GM23338 (cell line): ENCODE measurements at regions not wholly inside any gene's neighbourhood (a gene's known extent, or its start where the extent isn't known, plus 50 kb on each side); places are given as distances from the start of the nearest gene placed in this dataset.

ENCODE experiments used
- ATAC-seq: fragments of 200-7000 bp; cut with Tn5 transposase; 3 replicates; pipeline ENCODE4 v1.9.1; 2020
- DNase-seq: peaks from one replicate; pipeline ENCODE4 v3.0.0-alpha.2; 2015; ENCODE audit warnings: low spot score
- H2AFZ ChIP-seq: fragments of 200-600 bp; sonication (generic); 2 replicates; pipeline ENCODE4 v1.8.0; 2016; ENCODE audit warnings: antibody characterized with exemption, mild to moderate bottlenecking, moderate library complexity
- H3F3A ChIP-seq: fragments of 200-600 bp; sonication (generic); replicated peaks from 2 replicates; pipeline ENCODE4 v1.8.0; 2017; ENCODE audit warnings: antibody characterized with exemption, mixed run types, low read depth
- H3K27ac ChIP-seq: fragments of 200-600 bp; sonication (generic); 2 replicates; pipeline ENCODE4 v1.6.1; 2016; ENCODE audit warnings: low read depth
- H3K27me3 ChIP-seq: fragments of 200-600 bp; sonication (generic); 2 replicates; pipeline ENCODE4 v1.8.0; 2016; ENCODE audit warnings: mild to moderate bottlenecking, mixed run types, moderate library complexity; ENCODE audit not compliant: insufficient read depth
- H3K36me3 ChIP-seq: fragments of 200-600 bp; sonication (generic); 2 replicates; pipeline ENCODE4 v1.8.0; 2016; ENCODE audit warnings: mild to moderate bottlenecking; ENCODE audit not compliant: insufficient read depth
- H3K4me1 ChIP-seq: fragments of 200-600 bp; sonication (generic); 2 replicates; pipeline ENCODE4 v1.8.0; 2016; ENCODE audit warnings: mild to moderate bottlenecking, moderate library complexity; ENCODE audit not compliant: insufficient read depth
- H3K4me2 ChIP-seq: fragments of 200-600 bp; sonication (generic); 2 replicates; pipeline ENCODE4 v1.7.1; 2017; ENCODE audit warnings: mixed run types
- H3K4me3 ChIP-seq: fragments of 200-600 bp; sonication (generic); 2 replicates; pipeline ENCODE4 v1.6.1; 2016; ENCODE audit warnings: mixed run types
- H3K79me2 ChIP-seq: fragments of 200-600 bp; sonication (generic); replicated peaks from 2 replicates; pipeline ENCODE4 v1.8.0; 2017; ENCODE audit warnings: mild to moderate bottlenecking; ENCODE audit not compliant: insufficient read depth
- H3K9me2 ChIP-seq: fragments of 200-600 bp; sonication (generic); 2 replicates; pipeline ENCODE4 v1.8.0; 2017; ENCODE audit not compliant: insufficient read depth
- H4K20me1 ChIP-seq: fragments of 200-600 bp; sonication (generic); replicated peaks from 2 replicates; pipeline ENCODE4 v1.8.0; 2017; ENCODE audit warnings: mild to moderate bottlenecking; ENCODE audit not compliant: insufficient read depth
- H3K27ac Mint-ChIP-seq: 2 replicates; pipeline ENCODE4 v1.8.0; 2020; ENCODE audit warnings: inconsistent platforms, mild to moderate bottlenecking, moderate library complexity, mixed read lengths
- H3K27me3 Mint-ChIP-seq: 3 replicates; pipeline ENCODE4 v1.8.0; 2022; ENCODE audit warnings: low read depth, mild to moderate bottlenecking, moderate library complexity, mixed read lengths, inconsistent platforms; ENCODE audit not compliant: insufficient read depth, poor library complexity
- H3K36me3 Mint-ChIP-seq: 3 replicates; pipeline ENCODE4 v1.8.0; 2021; ENCODE audit warnings: low read depth, mild to moderate bottlenecking, inconsistent platforms, moderate library complexity, mixed read lengths
- H3K4me1 Mint-ChIP-seq: 3 replicates; pipeline ENCODE4 v1.8.0; 2020; ENCODE audit warnings: mild to moderate bottlenecking, inconsistent platforms, mixed read lengths
- H3K4me3 Mint-ChIP-seq: 3 replicates; pipeline ENCODE4 v1.8.0; 2021; ENCODE audit warnings: moderate library complexity, mild to moderate bottlenecking, inconsistent platforms, mixed read lengths
- H3K9me3 Mint-ChIP-seq: 3 replicates; pipeline ENCODE4 v1.8.0; 2020; ENCODE audit warnings: moderate library complexity, mild to moderate bottlenecking, inconsistent platforms, mixed read lengths
- CREB1 ChIP-seq: fragments of 250-450 bp; sonication (Bioruptor Pico); IDR thresholded peaks from 2 replicates; pipeline ENCODE4 v1.5.0; 2020; ENCODE audit warnings: low read depth, mild to moderate bottlenecking, moderate library complexity
- CTCF ChIP-seq, 2 experiments: fragments of 200-600 bp in 1 of 2; sonication (generic) in 1 of 2; conservative IDR thresholded peaks; 2 replicates each; pipeline versions ENCODE4 v1.5.1 to v1.6.1; 2016 to 2017; ENCODE audit warnings: antibody characterized with exemption in 2 of 2, low read depth in 2 of 2, mild to moderate bottlenecking in 2 of 2, moderate library complexity in 1 of 2
- ETS1 ChIP-seq: IDR thresholded peaks from 2 replicates; pipeline ENCODE4 v1.6.1; 2016; ENCODE audit warnings: antibody characterized with exemption
- EZH2phosphoT487 ChIP-seq: fragments of 200-600 bp; sonication (generic); IDR thresholded peaks from one replicate; pipeline ENCODE4 v1.8.1; 2018; ENCODE audit warnings: antibody characterized with exemption; ENCODE audit not compliant: unreplicated experiment
- JUNB ChIP-seq: IDR thresholded peaks from one replicate; pipeline ENCODE4 v1.6.1; 2016; ENCODE audit warnings: antibody characterized with exemption; ENCODE audit not compliant: unreplicated experiment
- POLR2AphosphoS5 ChIP-seq: IDR thresholded peaks from 2 replicates; pipeline ENCODE4 v1.6.1; 2016; ENCODE audit warnings: antibody characterized with exemption, low read depth
- STAT1 ChIP-seq: IDR thresholded peaks from one replicate; pipeline ENCODE4 v1.6.1; 2016; ENCODE audit warnings: antibody characterized with exemption; ENCODE audit not compliant: unreplicated experiment
- ZNF114 ChIP-seq: fragments of 250-450 bp; sonication (Bioruptor Pico); IDR thresholded peaks from 2 replicates; pipeline ENCODE4 v1.5.0; 2020; ENCODE audit warnings: mild to moderate bottlenecking, moderate library complexity
- ZNF331 ChIP-seq: fragments of 250-450 bp; sonication (Bioruptor Pico); IDR thresholded peaks from 2 replicates; pipeline ENCODE4 v1.5.0; 2020; ENCODE audit warnings: low read depth, mild to moderate bottlenecking, moderate library complexity
- TF ChIP-seq, protein P1 (sequence below): fragments of 250-450 bp; sonication (Bioruptor Pico); IDR thresholded peaks from 2 replicates; pipeline ENCODE4 v1.5.0; 2020; ENCODE audit warnings: mild to moderate bottlenecking, moderate library complexity
- TF ChIP-seq, protein P2 (sequence below): IDR thresholded peaks from one replicate; pipeline ENCODE4 v1.6.1; 2018; ENCODE audit warnings: antibody characterized with exemption; ENCODE audit not compliant: unreplicated experiment

GRCh38 chr1:244187310-244187709, 136.2 kb downstream of the ZBTB18 start (continued):
- TF ChIP-seq CTCF (conservative IDR thresholded peaks at IDR 0.05; ENCODE audit: low read depth in 2 of 2) (no peak), ZNF114 (CRISPR knock-in tag) (no peak), ZNF331 (CRISPR knock-in tag) (no peak), EZH2phosphoT487 (no peak)
- TF ChIP-seq, protein P1, sequence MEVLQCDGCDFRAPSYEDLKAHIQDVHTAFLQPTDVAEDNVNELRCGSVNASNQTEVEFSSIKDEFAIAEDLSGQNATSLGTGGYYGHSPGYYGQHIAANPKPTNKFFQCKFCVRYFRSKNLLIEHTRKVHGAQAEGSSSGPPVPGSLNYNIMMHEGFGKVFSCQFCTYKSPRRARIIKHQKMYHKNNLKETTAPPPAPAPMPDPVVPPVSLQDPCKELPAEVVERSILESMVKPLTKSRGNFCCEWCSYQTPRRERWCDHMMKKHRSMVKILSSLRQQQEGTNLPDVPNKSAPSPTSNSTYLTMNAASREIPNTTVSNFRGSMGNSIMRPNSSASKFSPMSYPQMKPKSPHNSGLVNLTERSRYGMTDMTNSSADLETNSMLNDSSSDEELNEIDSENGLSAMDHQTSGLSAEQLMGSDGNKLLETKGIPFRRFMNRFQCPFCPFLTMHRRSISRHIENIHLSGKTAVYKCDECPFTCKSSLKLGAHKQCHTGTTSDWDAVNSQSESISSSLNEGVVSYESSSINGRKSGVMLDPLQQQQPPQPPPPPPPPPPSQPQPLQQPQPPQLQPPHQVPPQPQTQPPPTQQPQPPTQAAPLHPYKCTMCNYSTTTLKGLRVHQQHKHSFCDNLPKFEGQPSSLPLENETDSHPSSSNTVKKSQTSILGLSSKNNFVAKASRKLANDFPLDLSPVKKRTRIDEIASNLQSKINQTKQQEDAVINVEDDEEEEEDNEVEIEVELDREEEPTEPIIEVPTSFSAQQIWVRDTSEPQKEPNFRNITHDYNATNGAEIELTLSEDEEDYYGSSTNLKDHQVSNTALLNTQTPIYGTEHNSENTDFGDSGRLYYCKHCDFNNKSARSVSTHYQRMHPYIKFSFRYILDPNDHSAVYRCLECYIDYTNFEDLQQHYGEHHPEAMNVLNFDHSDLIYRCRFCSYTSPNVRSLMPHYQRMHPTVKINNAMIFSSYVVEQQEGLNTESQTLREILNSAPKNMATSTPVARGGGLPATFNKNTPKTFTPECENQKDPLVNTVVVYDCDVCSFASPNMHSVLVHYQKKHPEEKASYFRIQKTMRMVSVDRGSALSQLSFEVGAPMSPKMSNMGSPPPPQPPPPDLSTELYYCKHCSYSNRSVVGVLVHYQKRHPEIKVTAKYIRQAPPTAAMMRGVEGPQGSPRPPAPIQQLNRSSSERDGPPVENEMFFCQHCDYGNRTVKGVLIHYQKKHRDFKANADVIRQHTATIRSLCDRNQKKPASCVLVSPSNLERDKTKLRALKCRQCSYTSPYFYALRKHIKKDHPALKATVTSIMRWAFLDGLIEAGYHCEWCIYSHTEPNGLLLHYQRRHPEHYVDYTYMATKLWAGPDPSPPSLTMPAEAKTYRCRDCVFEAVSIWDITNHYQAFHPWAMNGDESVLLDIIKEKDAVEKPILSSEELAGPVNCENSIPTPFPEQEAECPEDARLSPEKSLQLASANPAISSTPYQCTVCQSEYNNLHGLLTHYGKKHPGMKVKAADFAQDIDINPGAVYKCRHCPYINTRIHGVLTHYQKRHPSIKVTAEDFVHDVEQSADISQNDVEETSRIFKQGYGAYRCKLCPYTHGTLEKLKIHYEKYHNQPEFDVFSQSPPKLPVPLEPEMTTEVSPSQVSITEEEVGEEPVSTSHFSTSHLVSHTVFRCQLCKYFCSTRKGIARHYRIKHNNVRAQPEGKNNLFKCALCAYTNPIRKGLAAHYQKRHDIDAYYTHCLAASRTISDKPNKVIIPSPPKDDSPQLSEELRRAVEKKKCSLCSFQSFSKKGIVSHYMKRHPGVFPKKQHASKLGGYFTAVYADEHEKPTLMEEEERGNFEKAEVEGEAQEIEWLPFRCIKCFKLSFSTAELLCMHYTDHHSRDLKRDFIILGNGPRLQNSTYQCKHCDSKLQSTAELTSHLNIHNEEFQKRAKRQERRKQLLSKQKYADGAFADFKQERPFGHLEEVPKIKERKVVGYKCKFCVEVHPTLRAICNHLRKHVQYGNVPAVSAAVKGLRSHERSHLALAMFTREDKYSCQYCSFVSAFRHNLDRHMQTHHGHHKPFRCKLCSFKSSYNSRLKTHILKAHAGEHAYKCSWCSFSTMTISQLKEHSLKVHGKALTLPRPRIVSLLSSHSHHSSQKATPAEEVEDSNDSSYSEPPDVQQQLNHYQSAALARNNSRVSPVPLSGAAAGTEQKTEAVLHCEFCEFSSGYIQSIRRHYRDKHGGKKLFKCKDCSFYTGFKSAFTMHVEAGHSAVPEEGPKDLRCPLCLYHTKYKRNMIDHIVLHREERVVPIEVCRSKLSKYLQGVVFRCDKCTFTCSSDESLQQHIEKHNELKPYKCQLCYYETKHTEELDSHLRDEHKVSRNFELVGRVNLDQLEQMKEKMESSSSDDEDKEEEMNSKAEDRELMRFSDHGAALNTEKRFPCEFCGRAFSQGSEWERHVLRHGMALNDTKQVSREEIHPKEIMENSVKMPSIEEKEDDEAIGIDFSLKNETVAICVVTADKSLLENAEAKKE (CRISPR knock-in tag) = no peak

DNA sequence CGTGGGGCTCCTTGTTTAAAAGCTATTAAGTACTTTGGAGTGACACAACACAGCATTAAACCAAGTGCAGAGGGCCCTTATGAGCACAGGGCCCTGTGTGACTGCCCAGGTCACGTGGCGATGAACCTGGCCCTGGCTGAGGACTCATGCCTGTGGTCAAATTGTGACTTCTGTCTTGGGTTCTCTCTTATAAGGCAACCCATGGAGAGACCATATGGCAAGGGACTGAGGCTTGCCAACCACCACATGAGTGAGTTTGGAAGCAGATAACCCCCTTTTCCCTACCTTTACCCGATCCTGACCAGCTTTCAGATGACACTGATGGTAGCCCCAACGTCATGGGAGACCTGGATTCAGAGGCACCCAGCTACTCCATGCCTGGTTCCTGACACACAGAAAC, 140.5 kb downstream of the ZBTB18 start:
- Histone ChIP-seq H2AFZ (no peak overlapping the region), H3K4me2 (no peak overlapping the region), H4K20me1 (no peaks in the 10 kb centered on the region), H3K27ac (no peak overlapping the region), H3K9me2 (peaks cover 5% of the 10 kb centered on the region; the same call in 1 of the 2 replicates), H3F3A (no peaks in the 10 kb centered on the region), H3K79me2 (no peaks in the 10 kb centered on the region), H3K27me3 (no peaks in the 10 kb centered on the region), H3K4me1 (no peaks in the 10 kb centered on the region), H3K4me3 (no peak overlapping the region), H3K36me3 (no peaks in the 10 kb centered on the region; the same call in 1 of the 2 replicates)
- no peak overlapping the region for H3K4me3 Mint-ChIP-seq
- H3K27me3 Mint-ChIP-seq = peaks cover 5% of the 10 kb centered on the region
- DNase-seq (no peak), ATAC-seq (no peak)
- no peaks in the 10 kb centered on the region for H3K36me3 Mint-ChIP-seq
- H3K27ac Mint-ChIP-seq = no peak overlapping the region
- 0 out of 3 replicates have a peak, but pooled peaks cover 6% of the 10 kb centered on the region for H3K9me3 Mint-ChIP-seq
- H3K4me1 Mint-ChIP-seq = peaks cover 7% of the 10 kb centered on the region
- TF ChIP-seq CREB1 (CRISPR knock-in tag) = no peak
- TF ChIP-seq JUNB = no peak
- TF ChIP-seq STAT1 = no peak
- TF ChIP-seq ETS1 = no peak
- TF ChIP-seq, protein P2, sequence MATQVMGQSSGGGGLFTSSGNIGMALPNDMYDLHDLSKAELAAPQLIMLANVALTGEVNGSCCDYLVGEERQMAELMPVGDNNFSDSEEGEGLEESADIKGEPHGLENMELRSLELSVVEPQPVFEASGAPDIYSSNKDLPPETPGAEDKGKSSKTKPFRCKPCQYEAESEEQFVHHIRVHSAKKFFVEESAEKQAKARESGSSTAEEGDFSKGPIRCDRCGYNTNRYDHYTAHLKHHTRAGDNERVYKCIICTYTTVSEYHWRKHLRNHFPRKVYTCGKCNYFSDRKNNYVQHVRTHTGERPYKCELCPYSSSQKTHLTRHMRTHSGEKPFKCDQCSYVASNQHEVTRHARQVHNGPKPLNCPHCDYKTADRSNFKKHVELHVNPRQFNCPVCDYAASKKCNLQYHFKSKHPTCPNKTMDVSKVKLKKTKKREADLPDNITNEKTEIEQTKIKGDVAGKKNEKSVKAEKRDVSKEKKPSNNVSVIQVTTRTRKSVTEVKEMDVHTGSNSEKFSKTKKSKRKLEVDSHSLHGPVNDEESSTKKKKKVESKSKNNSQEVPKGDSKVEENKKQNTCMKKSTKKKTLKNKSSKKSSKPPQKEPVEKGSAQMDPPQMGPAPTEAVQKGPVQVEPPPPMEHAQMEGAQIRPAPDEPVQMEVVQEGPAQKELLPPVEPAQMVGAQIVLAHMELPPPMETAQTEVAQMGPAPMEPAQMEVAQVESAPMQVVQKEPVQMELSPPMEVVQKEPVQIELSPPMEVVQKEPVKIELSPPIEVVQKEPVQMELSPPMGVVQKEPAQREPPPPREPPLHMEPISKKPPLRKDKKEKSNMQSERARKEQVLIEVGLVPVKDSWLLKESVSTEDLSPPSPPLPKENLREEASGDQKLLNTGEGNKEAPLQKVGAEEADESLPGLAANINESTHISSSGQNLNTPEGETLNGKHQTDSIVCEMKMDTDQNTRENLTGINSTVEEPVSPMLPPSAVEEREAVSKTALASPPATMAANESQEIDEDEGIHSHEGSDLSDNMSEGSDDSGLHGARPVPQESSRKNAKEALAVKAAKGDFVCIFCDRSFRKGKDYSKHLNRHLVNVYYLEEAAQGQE = no peak
- TF ChIP-seq EZH2phosphoT487 = no peak
- no peak for TF ChIP-seq POLR2AphosphoS5
- TF ChIP-seq CTCF (conservative IDR thresholded peaks at IDR 0.05; ENCODE audit: low read depth in 2 of 2) = no peak
